ENCODE measurements at regions not wholly inside any gene's neighbourhood (a gene's known extent, or its start where the extent isn't known, plus 50 kb on each side); places are given as distances from the start of the nearest gene placed in this dataset.

DNA sequence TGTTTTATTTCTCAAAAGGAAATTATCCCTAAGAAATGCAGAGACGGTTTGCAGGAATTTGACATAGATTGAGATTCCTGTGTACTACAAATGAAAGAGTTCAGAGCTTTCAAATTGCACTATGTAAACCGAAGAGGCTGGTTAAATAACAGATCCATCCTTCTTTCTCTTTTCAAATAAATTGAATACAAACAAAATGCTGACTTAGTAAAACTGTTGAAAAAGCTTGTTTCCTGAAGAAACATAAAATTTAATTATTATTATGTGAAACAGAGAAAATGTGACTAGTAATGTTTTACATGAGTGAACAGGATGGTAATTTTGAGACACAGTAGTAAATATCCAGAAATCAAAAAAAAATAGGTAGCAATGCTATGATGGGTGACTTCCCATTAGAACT, 441.2 kb downstream of the LRRIQ3 start:
- no peak for DNase-seq
- intact Hi-C loops (cut with micrococcal nuclease): no loop called here
- ChIA-PET POLR2A (no interaction called here), CTCF (no interaction called here)
- H3K27ac Mint-ChIP-seq: no peak overlapping the region
- no peaks in the 10 kb centered on the region for H3K4me1 Mint-ChIP-seq (ENCODE audit: low read depth)
- no peaks in the 10 kb centered on the region for H3K9me3 Mint-ChIP-seq
- no peak overlapping the region for H3K4me3 Mint-ChIP-seq
- H3K27me3 Mint-ChIP-seq: no peaks in the 10 kb centered on the region
- no peaks in the 10 kb centered on the region for H3K36me3 Mint-ChIP-seq

DNA sequence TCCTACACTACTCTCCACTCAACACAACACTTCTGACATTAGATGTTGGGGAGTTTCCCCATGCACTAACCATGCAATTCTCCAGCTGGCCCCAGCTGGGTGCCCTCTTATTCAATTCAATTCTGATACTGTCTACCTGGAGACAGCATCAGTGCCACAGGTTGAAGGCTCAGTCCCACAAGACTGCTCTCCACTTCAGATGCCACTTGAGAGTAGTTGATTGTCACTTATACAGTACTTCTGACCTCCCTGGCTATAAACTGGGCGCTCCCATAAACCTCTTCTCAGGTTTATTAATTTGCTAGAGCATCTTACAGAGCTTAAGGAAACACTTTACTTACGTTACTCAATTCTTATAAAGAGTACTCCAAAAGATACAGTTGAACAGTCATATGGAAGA, 442.3 kb downstream of the LRRIQ3 start:
- ChIA-PET POLR2A (no interaction called here), CTCF (interaction anchor here (0.6 kb wide), 1 partner anchor 81 kb away, joined by 3 read pairs; no protein-coding TSS in a partner anchor)
- no peak overlapping the region for H3K27ac Mint-ChIP-seq
- no peaks in the 10 kb centered on the region for H3K9me3 Mint-ChIP-seq
- no peaks in the 10 kb centered on the region for H3K4me1 Mint-ChIP-seq (ENCODE audit: low read depth)
- DNase-seq: no peak
- no peaks in the 10 kb centered on the region for H3K27me3 Mint-ChIP-seq
- no peak overlapping the region for H3K4me3 Mint-ChIP-seq
- intact Hi-C loops (cut with micrococcal nuclease): no loop called here
- H3K36me3 Mint-ChIP-seq: no peaks in the 10 kb centered on the region

- H3K27me3 Mint-ChIP-seq: no peaks in the 10 kb centered on the region
- ChIA-PET CTCF (no interaction called here), POLR2A (no interaction called here)
- no peak for DNase-seq
- H3K36me3 Mint-ChIP-seq: no peaks in the 10 kb centered on the region
- intact Hi-C loops (cut with micrococcal nuclease): no loop called here
- no peak overlapping the region for H3K27ac Mint-ChIP-seq
- H3K4me3 Mint-ChIP-seq: no peak overlapping the region
- no peaks in the 10 kb centered on the region for H3K4me1 Mint-ChIP-seq (ENCODE audit: low read depth)
- no peaks in the 10 kb centered on the region for H3K9me3 Mint-ChIP-seq
Measured at GRCh38 chr1:73749996-73750395, 448.0 kb downstream of the LRRIQ3 start.

DNA sequence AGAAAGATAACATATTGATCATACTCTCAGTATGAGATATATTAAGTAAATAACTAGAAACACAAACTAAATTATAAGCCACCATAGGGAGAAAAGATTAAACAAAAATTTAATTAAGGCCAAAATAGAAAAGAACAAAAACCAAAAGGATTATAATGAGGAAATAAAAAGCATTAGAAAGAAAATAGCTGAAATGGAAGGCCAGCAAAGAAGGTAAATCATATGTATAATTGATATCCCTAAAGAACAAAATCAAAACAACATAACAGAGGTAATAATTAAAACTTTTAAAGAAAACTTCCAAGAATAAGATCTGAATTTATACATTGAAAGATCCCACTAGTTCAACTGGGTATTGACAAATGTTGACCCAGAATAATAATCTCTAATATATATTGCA, 453.0 kb downstream of the LRRIQ3 start:
- intact Hi-C loops (cut with micrococcal nuclease): no loop called here
- Mint-ChIP-seq H3K4me1 (ENCODE audit: low read depth) (no peaks in the 10 kb centered on the region), H3K4me3 (no peak overlapping the region), H3K27me3 (no peaks in the 10 kb centered on the region), H3K9me3 (peaks cover 11% of the 10 kb centered on the region), H3K27ac (no peak overlapping the region), H3K36me3 (no peaks in the 10 kb centered on the region)
- CTCF ChIA-PET: no interaction called here
- POLR2A ChIA-PET: no interaction called here
- DNase-seq: no peak

GRCh38 chr1:73736125-73736524, 461.9 kb downstream of the LRRIQ3 start:
- POLR2A ChIA-PET: no interaction called here

DNA sequence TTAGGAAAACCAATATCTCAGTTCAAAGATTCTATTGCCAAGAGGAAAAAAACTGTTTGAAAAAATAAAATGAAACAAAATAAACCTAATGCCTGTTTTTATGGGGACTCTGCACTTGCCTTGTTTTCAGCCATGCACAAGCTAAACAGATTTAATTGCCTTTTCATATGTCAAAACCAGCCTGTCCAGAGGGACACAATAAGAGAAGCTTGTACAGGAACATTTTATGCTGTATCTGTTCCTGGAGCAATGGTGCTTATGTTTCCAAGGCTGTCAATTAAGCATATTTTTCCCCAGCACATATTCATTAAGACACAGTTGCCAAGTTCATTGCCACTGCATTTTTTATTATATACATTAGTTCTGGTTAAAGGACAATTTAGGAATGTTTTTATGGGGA, 470.9 kb downstream of the LRRIQ3 start:
- Mint-ChIP-seq H3K27ac (no peak overlapping the region), H3K27me3 (no peaks in the 10 kb centered on the region), H3K4me1 (ENCODE audit: low read depth) (no peaks in the 10 kb centered on the region), H3K9me3 (no peaks in the 10 kb centered on the region), H3K4me3 (no peak overlapping the region), H3K36me3 (no peaks in the 10 kb centered on the region)
- intact Hi-C loops (cut with micrococcal nuclease): no loop called here
- CTCF ChIA-PET: no interaction called here
- DNase-seq: no peak
- POLR2A ChIA-PET: no interaction called here

More at GRCh38 chr1:73736125-73736524, 461.9 kb downstream of the LRRIQ3 start:
- CTCF ChIA-PET: no interaction called here
- Mint-ChIP-seq H3K9me3 (peaks cover 7% of the 10 kb centered on the region), H3K27me3 (no peaks in the 10 kb centered on the region), H3K4me3 (no peak overlapping the region), H3K27ac (no peak overlapping the region), H3K36me3 (no peaks in the 10 kb centered on the region), H3K4me1 (ENCODE audit: low read depth) (no peaks in the 10 kb centered on the region)
- intact Hi-C loops (cut with micrococcal nuclease): no loop called here
- no peak for DNase-seq

- H3K27ac Mint-ChIP-seq: no peak overlapping the region
Measured at GRCh38 chr1:73722055-73722454, 475.9 kb downstream of the LRRIQ3 start.

GRCh38 chr1:73717976-73718375, 480.0 kb downstream of the LRRIQ3 start:
- no peaks in the 10 kb centered on the region for H3K36me3 Mint-ChIP-seq
- no peaks in the 10 kb centered on the region for H3K27me3 Mint-ChIP-seq
- no peak for DNase-seq
- H3K4me3 Mint-ChIP-seq: no peak overlapping the region
- CTCF ChIA-PET: no interaction called here
- intact Hi-C loops (cut with micrococcal nuclease): no loop called here
- no peak overlapping the region for H3K27ac Mint-ChIP-seq
- H3K4me1 Mint-ChIP-seq (ENCODE audit: low read depth): no peaks in the 10 kb centered on the region
- no peaks in the 10 kb centered on the region for H3K9me3 Mint-ChIP-seq
- POLR2A ChIA-PET: no interaction called here

More at GRCh38 chr1:73722055-73722454, 475.9 kb downstream of the LRRIQ3 start:
- Mint-ChIP-seq H3K27me3 (no peaks in the 10 kb centered on the region), H3K4me1 (ENCODE audit: low read depth) (no peaks in the 10 kb centered on the region), H3K36me3 (no peaks in the 10 kb centered on the region), H3K9me3 (no peaks in the 10 kb centered on the region), H3K4me3 (no peak overlapping the region)
- CTCF ChIA-PET: no interaction called here
- intact Hi-C loops (cut with micrococcal nuclease): no loop called here
- POLR2A ChIA-PET: no interaction called here
- no peak for DNase-seq

DNA sequence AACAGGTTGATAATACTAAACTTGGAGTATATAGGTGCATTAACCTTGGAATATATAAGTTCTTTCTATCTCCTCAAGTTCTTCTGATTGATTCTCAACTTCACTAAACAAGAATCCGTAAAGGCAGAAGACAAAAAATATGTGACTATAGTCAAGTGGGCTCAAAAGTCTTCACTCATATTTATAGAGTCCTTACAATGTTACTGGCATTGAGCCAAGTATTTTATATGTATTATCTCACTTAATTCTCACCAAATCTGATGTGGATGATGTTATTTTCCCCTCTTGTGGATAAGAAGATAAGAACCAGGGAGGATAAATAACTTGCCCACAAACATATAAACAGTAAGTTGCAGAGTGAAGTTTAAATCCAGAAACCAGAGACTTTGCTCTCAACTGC, 486.9 kb downstream of the LRRIQ3 start:
- DNase-seq: no peak
- no peaks in the 10 kb centered on the region for H3K9me3 Mint-ChIP-seq
- H3K27me3 Mint-ChIP-seq: no peaks in the 10 kb centered on the region
- no peaks in the 10 kb centered on the region for H3K36me3 Mint-ChIP-seq
- no peak overlapping the region for H3K4me3 Mint-ChIP-seq
- ChIA-PET CTCF (no interaction called here), POLR2A (no interaction called here)
- no peaks in the 10 kb centered on the region for H3K4me1 Mint-ChIP-seq (ENCODE audit: low read depth)
- no peak overlapping the region for H3K27ac Mint-ChIP-seq
- intact Hi-C loops (cut with micrococcal nuclease): no loop called here

DNA sequence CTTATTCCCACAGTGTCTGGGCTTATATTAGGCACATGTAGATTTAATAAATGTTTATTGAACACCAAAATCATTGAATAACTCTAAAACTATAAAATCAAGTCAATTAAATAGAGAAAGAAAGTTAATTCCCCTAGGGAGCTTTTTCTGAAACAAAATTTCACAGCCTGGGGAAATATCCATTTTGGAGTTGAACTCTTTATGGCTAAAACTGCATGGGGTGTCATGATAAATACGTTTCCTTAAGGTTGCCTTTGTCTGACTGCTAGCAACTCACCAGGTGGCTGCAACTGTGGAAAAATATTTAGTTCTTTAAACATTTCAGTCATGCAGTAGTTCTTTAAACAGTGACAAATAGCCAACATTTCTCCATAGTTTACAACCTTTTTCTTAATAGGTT, 496.1 kb downstream of the LRRIQ3 start:
- intact Hi-C loops (cut with micrococcal nuclease): no loop called here
- ChIA-PET CTCF (no interaction called here), POLR2A (no interaction called here)
- no peak for DNase-seq
- Mint-ChIP-seq H3K36me3 (no peaks in the 10 kb centered on the region), H3K27ac (no peak overlapping the region), H3K4me3 (no peak overlapping the region), H3K9me3 (no peaks in the 10 kb centered on the region), H3K4me1 (ENCODE audit: low read depth) (no peaks in the 10 kb centered on the region), H3K27me3 (no peaks in the 10 kb centered on the region)

DNA sequence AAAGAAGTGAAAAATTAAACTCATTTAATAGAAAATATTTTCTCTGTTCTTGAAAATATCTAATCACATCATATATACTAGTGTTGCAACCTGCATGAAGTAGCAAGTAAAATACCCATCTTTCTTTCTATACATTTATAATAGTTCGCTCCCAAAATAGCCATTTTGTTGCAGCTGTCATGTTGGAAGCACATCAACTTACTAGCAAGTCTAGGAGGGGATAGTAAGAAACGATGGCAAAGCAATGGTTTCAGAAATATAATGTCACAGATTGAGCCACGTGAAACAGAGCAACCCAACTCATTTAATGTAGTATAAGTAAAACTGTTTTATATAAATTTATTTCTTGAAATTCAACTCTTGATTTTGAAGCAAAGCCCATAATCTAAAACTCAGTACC, 521.8 kb downstream of the LRRIQ3 start:
- H3K9me3 Mint-ChIP-seq: peaks cover 2% of the 10 kb centered on the region
- no peak overlapping the region for H3K4me3 Mint-ChIP-seq
- no peaks in the 10 kb centered on the region for H3K4me1 Mint-ChIP-seq (ENCODE audit: low read depth)
- ChIA-PET POLR2A (no interaction called here), CTCF (no interaction called here)
- no peaks in the 10 kb centered on the region for H3K36me3 Mint-ChIP-seq
- DNase-seq: no peak
- no peak overlapping the region for H3K27ac Mint-ChIP-seq
- intact Hi-C loops (cut with micrococcal nuclease): loop anchor here (5.0 kb wide), 1 partner anchor 904 kb away; no protein-coding TSS in a partner anchor
- H3K27me3 Mint-ChIP-seq: no peaks in the 10 kb centered on the region

- POLR2A ChIA-PET: no interaction called here
- CTCF ChIA-PET: interaction anchor here (0.7 kb wide), 1 partner anchor 80 kb away, joined by 3 read pairs; no protein-coding TSS in a partner anchor
- intact Hi-C loops (cut with micrococcal nuclease): loop anchor here (5.0 kb wide), 1 partner anchor 903 kb away; no protein-coding TSS in a partner anchor
- no peak overlapping the region for H3K27ac Mint-ChIP-seq
- H3K36me3 Mint-ChIP-seq: no peaks in the 10 kb centered on the region
- no peaks in the 10 kb centered on the region for H3K27me3 Mint-ChIP-seq
- DNase-seq: no peak
- H3K4me1 Mint-ChIP-seq (ENCODE audit: low read depth): no peaks in the 10 kb centered on the region
- peaks cover 2% of the 10 kb centered on the region for H3K9me3 Mint-ChIP-seq
- H3K4me3 Mint-ChIP-seq: no peak overlapping the region
Measured at GRCh38 chr1:73674945-73675561, 522.9 kb downstream of the LRRIQ3 start.

DNA sequence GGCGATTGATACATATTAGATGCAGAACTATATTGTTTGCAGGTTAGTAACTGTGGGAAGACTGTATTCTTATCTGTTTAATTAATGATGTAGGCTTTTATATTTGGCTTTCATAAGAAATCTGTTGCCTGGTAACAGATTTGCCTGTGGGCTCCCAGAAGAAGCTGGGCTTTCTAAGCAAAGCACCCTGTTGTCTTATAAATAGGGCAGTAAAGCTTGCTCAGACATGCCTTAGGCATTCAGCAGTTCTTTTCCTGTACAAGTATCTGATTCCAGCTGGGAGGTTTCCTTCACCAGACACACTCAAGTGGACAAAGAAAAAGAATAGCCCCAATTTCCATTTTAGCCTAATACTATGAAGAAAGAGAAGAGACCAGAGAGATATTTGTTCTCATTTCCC, 524.0 kb downstream of the LRRIQ3 start:
- DNase-seq: no peak
- ChIA-PET POLR2A (no interaction called here), CTCF (no interaction called here)
- Mint-ChIP-seq H3K36me3 (no peaks in the 10 kb centered on the region), H3K9me3 (no peaks in the 10 kb centered on the region), H3K4me3 (no peak overlapping the region), H3K27ac (no peak overlapping the region), H3K4me1 (ENCODE audit: low read depth) (no peaks in the 10 kb centered on the region), H3K27me3 (no peaks in the 10 kb centered on the region)
- intact Hi-C loops (cut with micrococcal nuclease): no loop called here

Data from activated CD4-positive, alpha-beta memory T cell treated with anti-CD3 and anti-CD28 coated beads for 36 hours (primary cell).